ENCODE measurements at regions not wholly inside any gene's neighbourhood (a gene's known extent, or its start where the extent isn't known, plus 50 kb on each side); places are given as distances from the start of the nearest gene placed in this dataset.

GRCh38 chr3:152516216-152516615 lies 247.5 kb downstream of the MBNL1 start:
- CTCF ChIA-PET = interaction anchor here (1.5 to 3.5 kb wide), 2 partner anchors 8 to 9 kb away, joined by 3 to 12 read pairs; no protein-coding TSS in a partner anchor
- Histone ChIP-seq H3K27ac (ENCODE audit: insufficient read depth in 1 of 2, low read depth in 1 of 2, low read length in 2 of 2, poor library complexity in 1 of 2, severe bottlenecking in 2 of 2) (no peak overlapping the region), H3K4me3 (ENCODE audit: control insufficient read depth in 1 of 7, extremely low read depth in 1 of 7, insufficient read depth in 4 of 7, low read depth in 2 of 7, low read length in 6 of 7) (no peak overlapping the region), H3K9me3 (ENCODE audit: control extremely low read depth in 1 of 5, control insufficient read depth in 4 of 5, insufficient read depth in 2 of 5, low read depth in 1 of 5, low read length in 4 of 5) (no peaks in the 10 kb centered on the region), H3K4me1 (ENCODE audit: control extremely low read depth in 1 of 4, control insufficient read depth in 4 of 4, insufficient read depth in 4 of 4, low read length in 3 of 4) (no peaks in the 10 kb centered on the region), H3K27me3 (replicated peaks in 2 of 5; ENCODE audit: control insufficient read depth in 4 of 5, insufficient read depth in 5 of 5, low read length in 4 of 5) (no peaks in the 10 kb centered on the region), H3K36me3 (ENCODE audit: control insufficient read depth in 4 of 4, insufficient read depth in 4 of 4, low read length in 3 of 4) (no peaks in the 10 kb centered on the region)
- POLR2A ChIA-PET = no interaction called here
- no CpG with 5 or more reads among the region's 3 CpGs for WGBS (ENCODE audit: insufficient coverage)
- no peak for DNase-seq

- no peaks in the 10 kb centered on the region for H3K4me1 ChIP-seq (ENCODE audit: control extremely low read depth in 1 of 4, control insufficient read depth in 4 of 4, insufficient read depth in 4 of 4, low read length in 3 of 4)
- H3K27ac ChIP-seq (ENCODE audit: insufficient read depth in 1 of 2, low read depth in 1 of 2, low read length in 2 of 2, poor library complexity in 1 of 2, severe bottlenecking in 2 of 2) = no peak overlapping the region
- DNase-seq = no peak
- no peak overlapping the region for H3K4me3 ChIP-seq (ENCODE audit: control insufficient read depth in 1 of 7, extremely low read depth in 1 of 7, insufficient read depth in 4 of 7, low read depth in 2 of 7, low read length in 6 of 7)
- CTCF ChIA-PET = interaction anchor here (0.8 to 3.5 kb wide), 6 partner anchors 8 to 45 kb away, joined by 3 to 12 read pairs (median 4); no protein-coding TSS in a partner anchor
- H3K36me3 ChIP-seq (ENCODE audit: control insufficient read depth in 4 of 4, insufficient read depth in 4 of 4, low read length in 3 of 4) = no peaks in the 10 kb centered on the region
- POLR2A ChIA-PET = no interaction called here
- 100% methylated on average over 1 of the region's 2 CpGs for WGBS (ENCODE audit: insufficient coverage)
- no peaks in the 10 kb centered on the region for H3K9me3 ChIP-seq (ENCODE audit: control extremely low read depth in 1 of 5, control insufficient read depth in 4 of 5, insufficient read depth in 2 of 5, low read depth in 1 of 5, low read length in 4 of 5)
- no peaks in the 10 kb centered on the region for H3K27me3 ChIP-seq (replicated peaks in 2 of 5; ENCODE audit: control insufficient read depth in 4 of 5, insufficient read depth in 5 of 5, low read length in 4 of 5)
Observed at GRCh38 chr3:152517502-152517901, 248.8 kb downstream of the MBNL1 start.

GRCh38 chr3:152518346-152518745 lies 249.6 kb downstream of the MBNL1 start:
- ChIA-PET CTCF (interaction anchor here (0.9 to 3.5 kb wide), 4 partner anchors 10 to 166 kb away, joined by 3 to 12 read pairs (median 4); no protein-coding TSS in a partner anchor), POLR2A (interaction anchor here (0.5 kb wide), 1 partner anchor 13 kb away, joined by 3 read pairs; no protein-coding TSS in a partner anchor)
- no peak overlapping the region for H3K27ac ChIP-seq (ENCODE audit: insufficient read depth in 1 of 2, low read depth in 1 of 2, low read length in 2 of 2, poor library complexity in 1 of 2, severe bottlenecking in 2 of 2)
- H3K4me3 ChIP-seq (ENCODE audit: control insufficient read depth in 1 of 7, extremely low read depth in 1 of 7, insufficient read depth in 4 of 7, low read depth in 2 of 7, low read length in 6 of 7) = no peak overlapping the region
- no CpG with 5 or more reads among the region's 2 CpGs for WGBS (ENCODE audit: insufficient coverage)
- no peaks in the 10 kb centered on the region for H3K27me3 ChIP-seq (replicated peaks in 2 of 5; ENCODE audit: control insufficient read depth in 4 of 5, insufficient read depth in 5 of 5, low read length in 4 of 5)
- H3K36me3 ChIP-seq (ENCODE audit: control insufficient read depth in 4 of 4, insufficient read depth in 4 of 4, low read length in 3 of 4) = no peaks in the 10 kb centered on the region
- DNase-seq = no peak
- H3K9me3 ChIP-seq (ENCODE audit: control extremely low read depth in 1 of 5, control insufficient read depth in 4 of 5, insufficient read depth in 2 of 5, low read depth in 1 of 5, low read length in 4 of 5) = no peaks in the 10 kb centered on the region
- H3K4me1 ChIP-seq (ENCODE audit: control extremely low read depth in 1 of 4, control insufficient read depth in 4 of 4, insufficient read depth in 4 of 4, low read length in 3 of 4) = no peaks in the 10 kb centered on the region

DNA sequence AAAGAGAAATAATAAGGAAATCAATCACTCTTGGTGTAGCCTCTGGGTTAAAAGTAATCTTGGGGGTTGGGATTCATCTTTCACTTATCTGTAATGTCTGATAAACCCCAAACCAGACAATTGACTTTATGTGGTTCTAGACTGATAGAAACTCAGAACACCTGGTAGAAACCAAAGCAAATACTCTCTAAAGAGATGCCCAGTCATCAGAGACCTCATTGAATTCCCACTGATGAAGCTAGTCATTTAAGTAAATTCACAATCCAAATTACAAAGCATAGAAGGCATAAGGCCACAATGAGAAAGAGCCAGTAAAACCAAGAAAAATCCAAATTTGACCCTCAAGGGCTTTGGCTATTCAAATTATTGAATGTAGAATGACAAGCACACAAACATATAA lies 250.6 kb downstream of the MBNL1 start:
- DNase-seq = no peak
- no peaks in the 10 kb centered on the region for H3K4me1 ChIP-seq (ENCODE audit: control extremely low read depth in 1 of 4, control insufficient read depth in 4 of 4, insufficient read depth in 4 of 4, low read length in 3 of 4)
- ChIA-PET CTCF (interaction anchor here (0.9 to 3.5 kb wide), 2 partner anchors 11 to 165 kb away, joined by 3 to 12 read pairs; no protein-coding TSS in a partner anchor), POLR2A (no interaction called here)
- no peaks in the 10 kb centered on the region for H3K9me3 ChIP-seq (ENCODE audit: control extremely low read depth in 1 of 5, control insufficient read depth in 4 of 5, insufficient read depth in 2 of 5, low read depth in 1 of 5, low read length in 4 of 5)
- H3K27ac ChIP-seq (ENCODE audit: insufficient read depth in 1 of 2, low read depth in 1 of 2, low read length in 2 of 2, poor library complexity in 1 of 2, severe bottlenecking in 2 of 2) = no peak overlapping the region
- H3K36me3 ChIP-seq (ENCODE audit: control insufficient read depth in 4 of 4, insufficient read depth in 4 of 4, low read length in 3 of 4) = no peaks in the 10 kb centered on the region
- no peak overlapping the region for H3K4me3 ChIP-seq (ENCODE audit: control insufficient read depth in 1 of 7, extremely low read depth in 1 of 7, insufficient read depth in 4 of 7, low read depth in 2 of 7, low read length in 6 of 7)
- H3K27me3 ChIP-seq (replicated peaks in 2 of 5; ENCODE audit: control insufficient read depth in 4 of 5, insufficient read depth in 5 of 5, low read length in 4 of 5) = no peaks in the 10 kb centered on the region

- Histone ChIP-seq H3K9me3 (ENCODE audit: control extremely low read depth in 1 of 5, control insufficient read depth in 4 of 5, insufficient read depth in 2 of 5, low read depth in 1 of 5, low read length in 4 of 5) (no peaks in the 10 kb centered on the region), H3K36me3 (ENCODE audit: control insufficient read depth in 4 of 4, insufficient read depth in 4 of 4, low read length in 3 of 4) (no peaks in the 10 kb centered on the region), H3K4me3 (ENCODE audit: control insufficient read depth in 1 of 7, extremely low read depth in 1 of 7, insufficient read depth in 4 of 7, low read depth in 2 of 7, low read length in 6 of 7) (no peak overlapping the region), H3K27ac (ENCODE audit: insufficient read depth in 1 of 2, low read depth in 1 of 2, low read length in 2 of 2, poor library complexity in 1 of 2, severe bottlenecking in 2 of 2) (no peak overlapping the region), H3K27me3 (replicated peaks in 2 of 5; ENCODE audit: control insufficient read depth in 4 of 5, insufficient read depth in 5 of 5, low read length in 4 of 5) (no peaks in the 10 kb centered on the region), H3K4me1 (ENCODE audit: control extremely low read depth in 1 of 4, control insufficient read depth in 4 of 4, insufficient read depth in 4 of 4, low read length in 3 of 4) (no peaks in the 10 kb centered on the region)
- no peak for DNase-seq
- CTCF ChIA-PET = interaction anchor here (0.9 to 6.3 kb wide), 2 partner anchors 12 to 47 kb away, joined by 4 to 66 read pairs; no protein-coding TSS in a partner anchor
- 100% methylated on average over 1 of the region's 1 CpG for WGBS (ENCODE audit: insufficient coverage)
- POLR2A ChIA-PET = no interaction called here
Observed at GRCh38 chr3:152522036-152522435, 253.3 kb downstream of the MBNL1 start.

DNA sequence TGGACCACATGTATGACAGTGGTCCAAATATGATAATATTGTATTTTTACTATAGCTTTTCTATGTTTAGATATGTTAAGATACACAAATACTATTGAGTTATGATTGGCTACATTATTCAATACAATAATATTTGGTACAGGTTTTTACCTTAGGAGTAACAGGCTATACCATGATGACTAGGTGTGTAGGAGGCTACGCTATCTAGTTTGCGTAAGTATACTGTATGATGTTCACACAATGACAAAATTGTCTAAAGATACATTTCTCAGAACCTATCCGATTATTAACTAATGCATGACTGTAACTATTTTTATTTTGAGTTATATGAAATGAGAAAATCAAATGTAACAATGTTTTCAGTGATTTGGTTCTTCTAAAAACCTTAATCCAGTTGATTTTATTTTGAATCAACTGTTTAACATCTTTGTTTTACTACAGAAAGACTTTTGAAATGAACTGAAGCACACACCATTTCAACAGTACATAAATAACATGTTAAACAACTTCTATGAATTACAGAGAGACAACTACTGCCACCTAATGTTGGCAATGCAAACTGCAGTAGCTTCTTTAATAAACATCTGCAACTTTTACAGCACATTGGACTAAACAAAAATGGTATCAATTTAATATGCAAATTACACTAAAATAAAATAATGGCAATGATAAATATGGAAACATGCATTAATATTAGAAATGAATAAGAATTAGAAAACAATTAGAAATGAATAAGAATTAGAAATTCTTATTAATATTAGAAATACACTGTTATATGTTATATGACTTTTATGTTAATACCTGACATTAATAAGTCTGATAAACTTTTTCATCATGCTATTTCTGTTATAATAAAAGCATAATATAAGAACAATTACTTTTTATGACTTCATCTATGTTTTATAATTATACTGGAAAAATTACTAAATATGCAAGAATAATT lies 255.7 kb downstream of the MBNL1 start:
- Histone ChIP-seq H3K27ac (ENCODE audit: insufficient read depth in 1 of 2, low read depth in 1 of 2, low read length in 2 of 2, poor library complexity in 1 of 2, severe bottlenecking in 2 of 2) (no peak overlapping the region), H3K9me3 (ENCODE audit: control extremely low read depth in 1 of 5, control insufficient read depth in 4 of 5, insufficient read depth in 2 of 5, low read depth in 1 of 5, low read length in 4 of 5) (no peaks in the 10 kb centered on the region), H3K4me3 (ENCODE audit: control insufficient read depth in 1 of 7, extremely low read depth in 1 of 7, insufficient read depth in 4 of 7, low read depth in 2 of 7, low read length in 6 of 7) (no peak overlapping the region), H3K27me3 (replicated peaks in 2 of 5; ENCODE audit: control insufficient read depth in 4 of 5, insufficient read depth in 5 of 5, low read length in 4 of 5) (no peaks in the 10 kb centered on the region), H3K4me1 (ENCODE audit: control extremely low read depth in 1 of 4, control insufficient read depth in 4 of 4, insufficient read depth in 4 of 4, low read length in 3 of 4) (no peaks in the 10 kb centered on the region), H3K36me3 (ENCODE audit: control insufficient read depth in 4 of 4, insufficient read depth in 4 of 4, low read length in 3 of 4) (no peaks in the 10 kb centered on the region)
- ChIA-PET CTCF (interaction anchor here (0.8 to 6.3 kb wide), 6 partner anchors 14 to 52 kb away, joined by 3 to 66 read pairs (median 4); no protein-coding TSS in a partner anchor), POLR2A (no interaction called here)
- peak; percentile 54 to 81 (median 73) for DNase-seq
- no CpG with 5 or more reads among the region's 3 CpGs for WGBS (ENCODE audit: insufficient coverage)

DNA sequence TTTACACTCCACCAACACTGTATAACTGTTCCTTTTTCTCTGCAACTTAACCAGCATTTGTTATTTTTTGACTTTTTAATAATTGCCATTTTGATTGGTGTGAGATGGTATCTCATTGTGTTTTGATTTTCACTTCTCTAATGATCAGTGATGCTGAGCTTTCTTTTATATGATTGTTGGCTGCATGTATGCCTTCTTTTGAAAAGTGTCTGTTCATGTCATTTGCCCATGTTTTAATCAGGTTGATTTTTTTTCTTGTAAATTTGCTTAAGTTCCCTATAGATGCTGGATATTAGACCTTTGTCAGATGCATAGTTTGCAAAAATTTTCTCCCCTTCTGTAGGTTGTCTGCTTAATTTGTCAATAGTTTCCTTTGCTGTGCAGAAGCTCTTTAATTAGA lies 263.0 kb downstream of the MBNL1 start:
- Histone ChIP-seq H3K27ac (ENCODE audit: insufficient read depth in 1 of 2, low read depth in 1 of 2, low read length in 2 of 2, poor library complexity in 1 of 2, severe bottlenecking in 2 of 2) (no peak overlapping the region), H3K4me1 (ENCODE audit: control extremely low read depth in 1 of 4, control insufficient read depth in 4 of 4, insufficient read depth in 4 of 4, low read length in 3 of 4) (no peaks in the 10 kb centered on the region), H3K9me3 (ENCODE audit: control extremely low read depth in 1 of 5, control insufficient read depth in 4 of 5, insufficient read depth in 2 of 5, low read depth in 1 of 5, low read length in 4 of 5) (peaks cover 0 to 11% (median under 1%) of the 10 kb centered on the region in 5 experiments), H3K36me3 (ENCODE audit: control insufficient read depth in 4 of 4, insufficient read depth in 4 of 4, low read length in 3 of 4) (no peaks in the 10 kb centered on the region), H3K27me3 (replicated peaks in 2 of 5; ENCODE audit: control insufficient read depth in 4 of 5, insufficient read depth in 5 of 5, low read length in 4 of 5) (no peaks in the 10 kb centered on the region), H3K4me3 (ENCODE audit: control insufficient read depth in 1 of 7, extremely low read depth in 1 of 7, insufficient read depth in 4 of 7, low read depth in 2 of 7, low read length in 6 of 7) (no peak overlapping the region)
- ChIA-PET CTCF (no interaction called here), POLR2A (no interaction called here)
- no peak for DNase-seq
